WERI-Rb-1 (cell line): ENCODE measurements at regions not wholly inside any gene's neighbourhood (a gene's known extent, or its start where the extent isn't known, plus 50 kb on each side); places are given as distances from the start of the nearest gene placed in this dataset.
"Not testable (repeated sequence)": the region's sequence is repeated elsewhere in the genome, so short reads cannot be mapped to it uniquely, and the experiment has no call there.

ENCODE experiments used
- DNase-seq: peaks from one replicate; pipeline ENCODE4 v3.0.0-alpha.2; 2020
- H3K27ac ChIP-seq: fragments of 250-450 bp; sonication (Bioruptor Pico); 2 replicates; pipeline ENCODE4 v1.5.1; 2020; ENCODE audit warnings: mild to moderate bottlenecking, moderate library complexity
- H3K27me3 ChIP-seq: fragments of 250-450 bp; sonication (Bioruptor Pico); 2 replicates; pipeline ENCODE4 v1.5.1; 2021; ENCODE audit warnings: mild to moderate bottlenecking, low read depth, moderate library complexity; ENCODE audit not compliant: insufficient read depth, severe bottlenecking
- H3K36me3 ChIP-seq: fragments of 250-450 bp; sonication (Bioruptor Pico); 2 replicates; pipeline ENCODE4 v1.5.1; 2020; ENCODE audit warnings: mild to moderate bottlenecking, moderate library complexity
- H3K4me3 ChIP-seq: 2 replicates; pipeline ENCODE4 v1.5.1; 2011; ENCODE audit warnings: low read depth, mild to moderate bottlenecking, control low read depth, low read length
- H3K9me3 ChIP-seq: fragments of 250-450 bp; sonication (Bioruptor Pico); 2 replicates; pipeline ENCODE4 v1.5.1; 2021; ENCODE audit warnings: mild to moderate bottlenecking, moderate library complexity; ENCODE audit not compliant: severe bottlenecking
- TF ChIP-seq, protein P1 (sequence below): IDR thresholded peaks from 2 replicates; pipeline ENCODE4 v1.5.1; 2011; ENCODE audit warnings: low read depth, mild to moderate bottlenecking, control low read depth, inconsistent platforms, low read length

DNA sequence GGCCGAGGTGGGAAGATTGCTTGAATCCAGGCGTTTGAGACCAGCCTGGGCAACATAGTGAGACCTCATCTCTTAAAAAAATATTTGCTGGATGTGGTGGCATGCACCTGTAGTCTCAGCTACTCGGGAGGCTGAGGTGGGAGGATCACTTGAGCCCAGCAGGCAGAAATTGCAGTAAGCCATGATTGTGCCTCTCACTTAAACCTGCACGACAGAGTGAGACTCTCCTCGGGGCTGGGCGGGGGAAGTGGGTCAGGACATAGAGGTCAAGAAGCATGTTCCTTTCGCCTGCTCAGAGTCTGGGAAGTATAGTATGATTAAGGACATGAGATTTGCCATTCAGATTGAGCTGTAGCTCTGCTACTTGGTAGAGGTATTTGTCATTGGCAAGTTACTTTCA lies 52.3 kb downstream of the SEPTIN7 start:
- not testable (repeated sequence) for H3K9me3 ChIP-seq, DNase-seq, H3K36me3 ChIP-seq, H3K4me3 ChIP-seq, H3K27me3 ChIP-seq, H3K27ac ChIP-seq

GRCh38 chr7:35854311-35854710 lies 53.5 kb downstream of the SEPTIN7 start:
- peaks cover 4% of the 10 kb centered on the region; the same call in 1 of the 2 replicates for H3K36me3 ChIP-seq

GRCh38 chr7:35856175-35856574 lies 55.3 kb downstream of the SEPTIN7 start:
- Histone ChIP-seq H3K9me3 (no peaks in the 10 kb centered on the region), H3K27me3 (no peaks in the 10 kb centered on the region), H3K36me3 (peaks cover 4% of the 10 kb centered on the region; the same call in 1 of the 2 replicates), H3K4me3 (no peak overlapping the region), H3K27ac (no peak overlapping the region)
- DNase-seq, result no peak
- TF ChIP-seq, protein P1, sequence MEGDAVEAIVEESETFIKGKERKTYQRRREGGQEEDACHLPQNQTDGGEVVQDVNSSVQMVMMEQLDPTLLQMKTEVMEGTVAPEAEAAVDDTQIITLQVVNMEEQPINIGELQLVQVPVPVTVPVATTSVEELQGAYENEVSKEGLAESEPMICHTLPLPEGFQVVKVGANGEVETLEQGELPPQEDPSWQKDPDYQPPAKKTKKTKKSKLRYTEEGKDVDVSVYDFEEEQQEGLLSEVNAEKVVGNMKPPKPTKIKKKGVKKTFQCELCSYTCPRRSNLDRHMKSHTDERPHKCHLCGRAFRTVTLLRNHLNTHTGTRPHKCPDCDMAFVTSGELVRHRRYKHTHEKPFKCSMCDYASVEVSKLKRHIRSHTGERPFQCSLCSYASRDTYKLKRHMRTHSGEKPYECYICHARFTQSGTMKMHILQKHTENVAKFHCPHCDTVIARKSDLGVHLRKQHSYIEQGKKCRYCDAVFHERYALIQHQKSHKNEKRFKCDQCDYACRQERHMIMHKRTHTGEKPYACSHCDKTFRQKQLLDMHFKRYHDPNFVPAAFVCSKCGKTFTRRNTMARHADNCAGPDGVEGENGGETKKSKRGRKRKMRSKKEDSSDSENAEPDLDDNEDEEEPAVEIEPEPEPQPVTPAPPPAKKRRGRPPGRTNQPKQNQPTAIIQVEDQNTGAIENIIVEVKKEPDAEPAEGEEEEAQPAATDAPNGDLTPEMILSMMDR, result no peak

More at GRCh38 chr7:35854311-35854710, 53.5 kb downstream of the SEPTIN7 start:
- DNase-seq, result no peak
- no peak overlapping the region for H3K27ac ChIP-seq
- H3K4me3 ChIP-seq, result no peak overlapping the region
- TF ChIP-seq, protein P1, result no peak
- H3K27me3 ChIP-seq, result no peaks in the 10 kb centered on the region
- no peaks in the 10 kb centered on the region for H3K9me3 ChIP-seq

DNA sequence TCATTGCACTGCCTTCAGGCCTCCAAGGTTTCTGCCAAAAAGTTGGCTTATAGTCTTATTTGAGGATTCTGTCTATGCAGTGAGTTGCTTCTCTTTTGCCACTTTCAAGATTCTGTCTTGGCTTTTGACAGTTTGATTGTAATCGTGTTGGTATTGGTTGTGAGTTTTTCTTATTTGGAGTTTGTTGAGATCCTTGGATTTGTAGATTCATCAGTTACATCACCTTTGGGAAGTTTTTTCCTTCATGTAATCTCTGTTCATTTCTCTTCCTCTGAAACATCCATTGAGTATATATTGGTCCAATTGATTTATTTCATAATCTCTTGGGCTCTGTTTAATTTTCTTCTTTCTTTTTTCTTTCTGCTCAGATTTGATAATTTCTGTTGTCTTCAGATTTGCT lies 59.8 kb downstream of the SEPTIN7 start:
- H3K36me3 ChIP-seq, result peaks cover 7% of the 10 kb centered on the region; the same call in 1 of the 2 replicates
- no peaks in the 10 kb centered on the region for H3K27me3 ChIP-seq
- DNase-seq, result no peak
- no peaks in the 10 kb centered on the region for H3K9me3 ChIP-seq
- H3K4me3 ChIP-seq, result no peak overlapping the region
- H3K27ac ChIP-seq, result no peak overlapping the region
- TF ChIP-seq, protein P1, result no peak

GRCh38 chr7:35865287-35865686 lies 64.4 kb downstream of the SEPTIN7 start:
- no peak for DNase-seq
- H3K27me3 ChIP-seq, result no peaks in the 10 kb centered on the region
- peaks cover 14% of the 10 kb centered on the region for H3K36me3 ChIP-seq
- H3K27ac ChIP-seq, result no peak overlapping the region
- TF ChIP-seq, protein P1, result no peak
- no peak overlapping the region for H3K4me3 ChIP-seq
- no peaks in the 10 kb centered on the region for H3K9me3 ChIP-seq

- Histone ChIP-seq H3K4me3 (no peak overlapping the region), H3K36me3 (peaks cover 14% of the 10 kb centered on the region), H3K27ac (no peak overlapping the region), H3K27me3 (no peaks in the 10 kb centered on the region), H3K9me3 (no peaks in the 10 kb centered on the region)
- DNase-seq, result no peak
- TF ChIP-seq, protein P1, result no peak
These were observed 65.3 kb downstream of the SEPTIN7 start for GRCh38 chr7:35866186-35866585.

GRCh38 chr7:35869117-35869516 lies 68.3 kb downstream of the SEPTIN7 start:
- not testable (repeated sequence) for DNase-seq, H3K4me3 ChIP-seq, H3K27ac ChIP-seq, H3K9me3 ChIP-seq, H3K27me3 ChIP-seq
- H3K36me3 ChIP-seq, result peaks cover 14% of the 10 kb centered on the region
